ENCODE measurements at regions not wholly inside any gene's neighbourhood (a gene's known extent, or its start where the extent isn't known, plus 50 kb on each side); places are given as distances from the start of the nearest gene placed in this dataset.

GRCh38 chr14:105840266-105841021 lies 314.1 kb downstream of the TMEM121 start:
- no peaks in the 10 kb centered on the region for H3K36me3 Mint-ChIP-seq (ENCODE audit: low read depth)
- H3K4me3 Mint-ChIP-seq, result no peak overlapping the region
- H3K9me3 Mint-ChIP-seq, result no peaks in the 10 kb centered on the region
- H3K4me1 Mint-ChIP-seq (ENCODE audit: low read depth), result no peaks in the 10 kb centered on the region
- no peaks in the 10 kb centered on the region for H3K27me3 Mint-ChIP-seq (ENCODE audit: low read depth)
- H3K27ac Mint-ChIP-seq, result no peak overlapping the region

GRCh38 chr14:105841022-105842009 lies 314.9 kb downstream of the TMEM121 start:
- Mint-ChIP-seq H3K4me3 (no peak overlapping the region), H3K27ac (no peak overlapping the region), H3K27me3 (ENCODE audit: low read depth) (no peaks in the 10 kb centered on the region), H3K9me3 (no peaks in the 10 kb centered on the region), H3K4me1 (ENCODE audit: low read depth) (no peaks in the 10 kb centered on the region), H3K36me3 (ENCODE audit: low read depth) (no peaks in the 10 kb centered on the region)

GRCh38 chr14:105842105-105842504 lies 315.7 kb downstream of the TMEM121 start:
- H3K9me3 Mint-ChIP-seq, result no peaks in the 10 kb centered on the region
- H3K4me1 Mint-ChIP-seq (ENCODE audit: low read depth), result no peaks in the 10 kb centered on the region
- no peak overlapping the region for H3K27ac Mint-ChIP-seq
- H3K36me3 Mint-ChIP-seq (ENCODE audit: low read depth), result no peaks in the 10 kb centered on the region
- no peaks in the 10 kb centered on the region for H3K27me3 Mint-ChIP-seq (ENCODE audit: low read depth)
- H3K4me3 Mint-ChIP-seq, result no peak overlapping the region

GRCh38 chr14:105843444-105844046 lies 317.2 kb downstream of the TMEM121 start:
- H3K9me3 Mint-ChIP-seq, result no peaks in the 10 kb centered on the region
- H3K27me3 Mint-ChIP-seq (ENCODE audit: low read depth), result no peaks in the 10 kb centered on the region
- H3K4me1 Mint-ChIP-seq (ENCODE audit: low read depth), result no peaks in the 10 kb centered on the region

GRCh38 chr14:105844047-105844630 lies 317.8 kb downstream of the TMEM121 start:
- Mint-ChIP-seq H3K36me3 (ENCODE audit: low read depth) (no peaks in the 10 kb centered on the region), H3K27me3 (ENCODE audit: low read depth) (no peaks in the 10 kb centered on the region), H3K4me1 (ENCODE audit: low read depth) (no peaks in the 10 kb centered on the region), H3K4me3 (no peak overlapping the region), H3K9me3 (no peaks in the 10 kb centered on the region), H3K27ac (no peak overlapping the region)

More at GRCh38 chr14:105843444-105844046, 317.2 kb downstream of the TMEM121 start:
- Mint-ChIP-seq H3K36me3 (ENCODE audit: low read depth) (no peaks in the 10 kb centered on the region), H3K4me3 (no peak overlapping the region), H3K27ac (no peak overlapping the region)

GRCh38 chr14:105844810-105845724 lies 318.7 kb downstream of the TMEM121 start:
- Mint-ChIP-seq H3K27me3 (ENCODE audit: low read depth) (no peaks in the 10 kb centered on the region), H3K4me1 (ENCODE audit: low read depth) (no peaks in the 10 kb centered on the region), H3K9me3 (no peaks in the 10 kb centered on the region), H3K4me3 (no peak overlapping the region), H3K27ac (no peak overlapping the region), H3K36me3 (ENCODE audit: low read depth) (no peaks in the 10 kb centered on the region)

GRCh38 chr14:105845725-105846309 lies 319.4 kb downstream of the TMEM121 start:
- no peak overlapping the region for H3K4me3 Mint-ChIP-seq
- no peaks in the 10 kb centered on the region for H3K9me3 Mint-ChIP-seq
- H3K4me1 Mint-ChIP-seq (ENCODE audit: low read depth), result no peaks in the 10 kb centered on the region
- no peaks in the 10 kb centered on the region for H3K36me3 Mint-ChIP-seq (ENCODE audit: low read depth)
- H3K27ac Mint-ChIP-seq, result no peak overlapping the region
- no peaks in the 10 kb centered on the region for H3K27me3 Mint-ChIP-seq (ENCODE audit: low read depth)

GRCh38 chr14:105846312-105846711 lies 319.9 kb downstream of the TMEM121 start:
- H3K4me3 Mint-ChIP-seq, result no peak overlapping the region
- no peaks in the 10 kb centered on the region for H3K4me1 Mint-ChIP-seq (ENCODE audit: low read depth)
- no peaks in the 10 kb centered on the region for H3K36me3 Mint-ChIP-seq (ENCODE audit: low read depth)
- no peaks in the 10 kb centered on the region for H3K27me3 Mint-ChIP-seq (ENCODE audit: low read depth)
- H3K27ac Mint-ChIP-seq, result no peak overlapping the region
- H3K9me3 Mint-ChIP-seq, result no peaks in the 10 kb centered on the region

GRCh38 chr14:105847400-105847799 lies 321.0 kb downstream of the TMEM121 start:
- no peaks in the 10 kb centered on the region for H3K4me1 Mint-ChIP-seq (ENCODE audit: low read depth)
- H3K27ac Mint-ChIP-seq, result no peak overlapping the region
- no peaks in the 10 kb centered on the region for H3K9me3 Mint-ChIP-seq

GRCh38 chr14:105848570-105848969 lies 322.2 kb downstream of the TMEM121 start:
- Mint-ChIP-seq H3K9me3 (no peaks in the 10 kb centered on the region), H3K27me3 (ENCODE audit: low read depth) (no peaks in the 10 kb centered on the region), H3K36me3 (ENCODE audit: low read depth) (peaks cover 2% of the 10 kb centered on the region), H3K27ac (no peak overlapping the region), H3K4me1 (ENCODE audit: low read depth) (no peaks in the 10 kb centered on the region), H3K4me3 (no peak overlapping the region)

More at GRCh38 chr14:105847400-105847799, 321.0 kb downstream of the TMEM121 start:
- Mint-ChIP-seq H3K4me3 (no peak overlapping the region), H3K36me3 (ENCODE audit: low read depth) (no peaks in the 10 kb centered on the region), H3K27me3 (ENCODE audit: low read depth) (no peaks in the 10 kb centered on the region)

- no peaks in the 10 kb centered on the region for H3K27me3 Mint-ChIP-seq (ENCODE audit: low read depth)
- H3K4me3 Mint-ChIP-seq, result no peak overlapping the region
- H3K4me1 Mint-ChIP-seq (ENCODE audit: low read depth), result no peaks in the 10 kb centered on the region
- peaks cover 5% of the 10 kb centered on the region for H3K36me3 Mint-ChIP-seq (ENCODE audit: low read depth)
- H3K27ac Mint-ChIP-seq, result no peak overlapping the region
- H3K9me3 Mint-ChIP-seq, result no peaks in the 10 kb centered on the region
These were observed 323.7 kb downstream of the TMEM121 start for GRCh38 chr14:105849933-105850626.

GRCh38 chr14:105850853-105851581 lies 324.6 kb downstream of the TMEM121 start:
- Mint-ChIP-seq H3K4me1 (ENCODE audit: low read depth) (peaks cover 3% of the 10 kb centered on the region), H3K27me3 (ENCODE audit: low read depth) (no peaks in the 10 kb centered on the region), H3K36me3 (ENCODE audit: low read depth) (peaks cover 6% of the 10 kb centered on the region), H3K27ac (no peak overlapping the region), H3K4me3 (no peak overlapping the region), H3K9me3 (no peaks in the 10 kb centered on the region)
